CD4-positive, CD25-positive, alpha-beta regulatory T cell (primary cell): ENCODE measurements at regions not wholly inside any gene's neighbourhood (a gene's known extent, or its start where the extent isn't known, plus 50 kb on each side); places are given as distances from the start of the nearest gene placed in this dataset.
"Not testable (repeated sequence)": the region's sequence is repeated elsewhere in the genome, so short reads cannot be mapped to it uniquely, and the experiment has no call there.

Experiments used
- ATAC-seq, 2 donors: fragments of 150-1000 bp; cut with Tn5 transposase; one replicate each; pipeline ENCODE4 v1.10.0; 2021; ENCODE audit warnings: low read depth in 2 of 2, moderate number of reproducible peaks in 2 of 2, moderate library complexity in 1 of 2
- DNase-seq, 3 donors: peaks; one replicate each; pipeline versions ENCODE4 v3.0.0 to v3.0.0-alpha.2; 2012 to 2022; ENCODE audit warnings: mixed read lengths in 1 of 3
- H3K27ac ChIP-seq: one replicate; pipeline ENCODE4 v1.7.0; 2013; ENCODE audit warnings: mild to moderate bottlenecking, low read length; ENCODE audit not compliant: insufficient read depth, poor library complexity, severe bottlenecking
- H3K27me3 ChIP-seq: one replicate; pipeline ENCODE4 v1.7.0; 2013; ENCODE audit warnings: low read length; ENCODE audit not compliant: control insufficient read depth, insufficient read depth
- H3K36me3 ChIP-seq: one replicate; pipeline ENCODE4 v1.7.0; 2013; ENCODE audit warnings: mild to moderate bottlenecking, low read length, moderate library complexity; ENCODE audit not compliant: control insufficient read depth, insufficient read depth
- H3K4me1 ChIP-seq: 2 replicates; pipeline ENCODE4 v1.7.0; 2013; ENCODE audit warnings: mild to moderate bottlenecking, low read length; ENCODE audit not compliant: insufficient read depth, control insufficient read depth, poor library complexity, severe bottlenecking
- H3K4me3 ChIP-seq: one replicate; pipeline ENCODE4 v1.7.0; 2013; ENCODE audit warnings: low read depth, mild to moderate bottlenecking, low read length, moderate library complexity
- H3K9me3 ChIP-seq, 2 experiments: 1 replicate in 1 of 2; 2 replicates in 1 of 2; pipeline ENCODE4 v1.7.0; 2013; ENCODE audit warnings: low read length in 2 of 2, mild to moderate bottlenecking in 1 of 2, moderate library complexity in 1 of 2; ENCODE audit not compliant: control insufficient read depth in 2 of 2
- H3K27ac Mint-ChIP-seq, 3 donors: one replicate each; pipeline ENCODE4 v1.8.0; 2020 to 2022; ENCODE audit warnings: mild to moderate bottlenecking in 3 of 3, mixed read lengths in 3 of 3, moderate library complexity in 2 of 3
- H3K27me3 Mint-ChIP-seq: one replicate; pipeline ENCODE4 v1.8.0; 2022; ENCODE audit warnings: mild to moderate bottlenecking, mixed read lengths
- H3K36me3 Mint-ChIP-seq: one replicate; pipeline ENCODE4 v1.8.0; 2020; ENCODE audit warnings: mixed read lengths
- H3K4me1 Mint-ChIP-seq, 4 donors: one replicate each; pipeline ENCODE4 v1.8.0; 2020 to 2022; ENCODE audit warnings: mixed read lengths in 4 of 4, mild to moderate bottlenecking in 1 of 4
- H3K4me3 Mint-ChIP-seq, 4 donors: one replicate each; pipeline ENCODE4 v1.8.0; 2020 to 2022; ENCODE audit warnings: mild to moderate bottlenecking in 4 of 4, mixed read lengths in 4 of 4, moderate library complexity in 3 of 4
- H3K9me3 Mint-ChIP-seq, 7 donors: one replicate each; pipeline ENCODE4 v1.8.0; 2020 to 2022; ENCODE audit warnings: mixed read lengths in 7 of 7, mild to moderate bottlenecking in 3 of 7, moderate library complexity in 2 of 7

DNA sequence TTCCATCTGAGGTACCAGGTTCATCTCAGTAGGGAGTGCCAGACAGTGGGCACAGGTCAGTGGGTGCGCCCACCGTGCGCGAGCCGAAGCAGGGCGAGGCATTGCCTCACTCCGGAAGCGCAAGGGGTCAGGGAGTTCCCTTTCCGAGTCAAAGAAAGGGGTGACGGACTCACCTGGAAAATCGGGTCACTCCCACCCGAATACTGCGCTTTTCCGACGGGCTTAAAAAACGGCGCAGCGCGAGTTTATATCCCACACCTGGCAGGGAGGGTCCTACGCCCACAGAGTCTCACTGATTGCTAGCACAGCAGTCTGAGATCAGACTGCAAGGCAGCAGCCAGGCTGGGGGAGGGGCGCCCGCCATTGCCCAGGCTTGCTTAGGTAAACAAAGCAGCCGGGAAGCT lies 101.5 kb upstream of the POMZP3 start:
- not testable (repeated sequence) for H3K27ac ChIP-seq, H3K4me3 Mint-ChIP-seq, H3K36me3 Mint-ChIP-seq

DNA sequence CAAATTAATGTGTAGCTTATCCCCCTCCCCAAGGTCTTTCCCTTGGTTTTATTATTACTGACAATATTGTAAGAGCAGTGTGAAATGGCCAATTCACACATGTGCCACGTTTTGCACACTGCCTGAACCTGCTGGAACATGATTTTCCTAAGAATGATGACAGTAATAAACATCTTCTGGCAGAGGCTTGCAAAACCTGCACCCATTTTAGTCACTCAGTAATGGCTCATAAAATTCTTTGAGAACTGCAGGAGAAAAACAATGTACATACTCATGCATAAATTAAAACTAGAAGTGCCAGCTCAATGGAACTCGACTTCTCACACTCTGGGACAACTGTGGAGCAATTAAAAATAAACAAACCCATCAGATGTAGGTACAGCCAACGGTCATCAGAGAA lies 96.8 kb upstream of the POMZP3 start:
- not testable (repeated sequence) for H3K4me3 ChIP-seq, H3K36me3 Mint-ChIP-seq

More for the DNA sequence above, 101.5 kb upstream of the POMZP3 start:
- not testable (repeated sequence) for H3K27ac Mint-ChIP-seq, H3K4me3 ChIP-seq, H3K36me3 ChIP-seq, H3K4me1 ChIP-seq, H3K9me3 Mint-ChIP-seq, H3K4me1 Mint-ChIP-seq, H3K9me3 ChIP-seq, DNase-seq, ATAC-seq, H3K27me3 Mint-ChIP-seq, H3K27me3 ChIP-seq

DNA sequence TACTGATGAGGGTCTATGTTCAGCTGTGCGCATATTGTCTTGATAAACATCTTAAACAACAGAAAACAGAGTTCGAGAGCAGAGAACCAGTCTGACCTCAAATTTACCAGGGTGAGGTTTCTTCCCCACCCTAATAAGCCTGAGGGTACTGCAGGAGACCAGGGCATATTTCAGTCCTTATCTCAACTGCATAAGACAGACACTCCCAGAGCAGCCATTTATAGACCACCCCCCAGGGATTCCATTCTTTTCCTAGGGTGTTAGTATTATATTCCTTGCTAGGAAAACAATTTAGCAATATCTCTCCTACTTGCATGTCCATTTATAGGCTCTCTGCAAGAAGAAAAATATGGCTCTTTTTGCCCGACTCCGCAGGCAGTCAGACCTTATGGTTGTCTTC lies 89.5 kb upstream of the POMZP3 start:
- not testable (repeated sequence) for H3K4me1 Mint-ChIP-seq, ATAC-seq, H3K36me3 Mint-ChIP-seq, H3K4me3 Mint-ChIP-seq, H3K4me1 ChIP-seq, H3K27ac ChIP-seq, H3K27ac Mint-ChIP-seq, H3K9me3 ChIP-seq, DNase-seq, H3K27me3 ChIP-seq, H3K36me3 ChIP-seq, H3K4me3 ChIP-seq
- Mint-ChIP-seq H3K27me3 (peaks cover 15% of the 10 kb centered on the region), H3K9me3 (peaks cover 0 to 15% (median 3%) of the 10 kb centered on the region in 7 donors)

More for the DNA sequence above, 96.8 kb upstream of the POMZP3 start:
- H3K9me3 ChIP-seq, DNase-seq, H3K27me3 ChIP-seq, H3K4me1 Mint-ChIP-seq, H3K4me1 ChIP-seq, H3K27ac Mint-ChIP-seq, H3K9me3 Mint-ChIP-seq, H3K27ac ChIP-seq, H3K4me3 Mint-ChIP-seq, ATAC-seq, H3K36me3 ChIP-seq: not testable (repeated sequence)
- peaks cover 10% of the 10 kb centered on the region for H3K27me3 Mint-ChIP-seq

DNA sequence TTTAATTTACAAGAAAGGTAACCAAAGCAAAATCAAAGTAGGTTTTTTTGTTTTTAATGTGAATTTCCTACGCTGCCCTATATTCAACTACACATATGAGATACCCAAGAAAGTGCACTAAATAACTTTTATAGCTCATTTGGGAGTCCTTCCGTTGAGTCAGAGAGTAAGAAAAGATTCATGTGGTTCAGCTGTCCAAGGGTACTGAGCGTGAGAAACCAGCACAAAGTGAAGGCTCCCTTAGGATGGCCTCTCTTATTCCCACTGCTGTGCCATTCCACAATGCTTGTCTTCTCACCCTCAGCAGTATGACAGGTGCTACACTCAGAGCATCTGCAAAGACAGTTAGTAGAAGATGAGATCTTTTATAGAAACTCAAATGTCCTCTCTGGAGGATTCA lies 85.8 kb upstream of the POMZP3 start:
- not testable (repeated sequence) for DNase-seq, H3K27ac ChIP-seq, H3K4me3 Mint-ChIP-seq, H3K27me3 ChIP-seq, H3K36me3 ChIP-seq, ATAC-seq, H3K9me3 ChIP-seq, H3K27ac Mint-ChIP-seq, H3K4me3 ChIP-seq, H3K36me3 Mint-ChIP-seq, H3K4me1 Mint-ChIP-seq, H3K4me1 ChIP-seq, H3K27me3 Mint-ChIP-seq
- H3K9me3 Mint-ChIP-seq: peaks cover 0 to 15% (median 3%) of the 10 kb centered on the region in 7 donors

DNA sequence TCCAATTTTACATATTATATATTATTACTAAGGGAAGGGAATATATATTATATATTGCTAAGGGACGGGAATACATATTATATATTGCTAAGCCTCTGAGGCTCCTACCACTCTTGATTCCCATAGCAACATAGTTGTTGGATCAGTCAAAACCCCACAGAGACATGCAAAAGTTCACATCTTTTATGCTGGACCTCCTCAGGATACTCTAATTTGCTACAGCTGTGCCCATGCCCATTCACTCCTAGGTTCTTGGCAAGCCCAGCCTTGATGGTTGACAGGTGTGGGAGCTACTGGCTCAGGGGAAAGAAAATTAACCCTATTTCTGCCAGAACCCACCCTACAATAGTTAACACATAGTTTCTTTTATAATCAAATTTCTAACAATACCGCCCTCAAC lies 84.6 kb upstream of the POMZP3 start:
- H3K9me3 Mint-ChIP-seq: peaks cover 0 to 12% (median 4%) of the 10 kb centered on the region in 7 donors
- not testable (repeated sequence) for H3K27me3 Mint-ChIP-seq, H3K27ac Mint-ChIP-seq, DNase-seq, H3K4me1 Mint-ChIP-seq, H3K4me3 Mint-ChIP-seq, H3K27me3 ChIP-seq, H3K4me1 ChIP-seq, H3K36me3 ChIP-seq, H3K4me3 ChIP-seq, H3K9me3 ChIP-seq, ATAC-seq, H3K36me3 Mint-ChIP-seq, H3K27ac ChIP-seq

DNA sequence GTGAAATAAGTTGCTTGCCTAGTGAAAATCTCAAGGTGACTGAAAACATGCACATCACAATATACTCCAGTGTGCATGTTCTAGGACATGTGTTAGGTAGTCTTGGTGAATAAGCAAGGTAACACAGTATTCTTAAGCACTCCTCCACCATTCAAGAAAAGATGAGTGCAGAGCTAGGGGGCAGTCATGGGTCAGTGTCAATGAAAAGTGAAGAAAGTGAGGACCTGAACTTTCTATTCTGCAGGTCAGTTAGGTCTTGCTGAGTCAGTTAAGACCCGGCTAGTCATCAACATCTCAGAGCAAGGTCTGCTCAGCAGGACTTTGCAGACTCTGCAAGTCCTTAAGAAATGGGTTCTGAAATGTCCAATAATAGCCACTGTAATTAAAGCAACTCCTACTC lies 82.6 kb upstream of the POMZP3 start:
- DNase-seq, H3K4me3 ChIP-seq, H3K9me3 ChIP-seq, H3K4me3 Mint-ChIP-seq, H3K27me3 ChIP-seq, H3K36me3 Mint-ChIP-seq, H3K27ac Mint-ChIP-seq, H3K4me1 ChIP-seq, H3K4me1 Mint-ChIP-seq, H3K27ac ChIP-seq, ATAC-seq, H3K9me3 Mint-ChIP-seq, H3K27me3 Mint-ChIP-seq, H3K36me3 ChIP-seq: not testable (repeated sequence)

DNA sequence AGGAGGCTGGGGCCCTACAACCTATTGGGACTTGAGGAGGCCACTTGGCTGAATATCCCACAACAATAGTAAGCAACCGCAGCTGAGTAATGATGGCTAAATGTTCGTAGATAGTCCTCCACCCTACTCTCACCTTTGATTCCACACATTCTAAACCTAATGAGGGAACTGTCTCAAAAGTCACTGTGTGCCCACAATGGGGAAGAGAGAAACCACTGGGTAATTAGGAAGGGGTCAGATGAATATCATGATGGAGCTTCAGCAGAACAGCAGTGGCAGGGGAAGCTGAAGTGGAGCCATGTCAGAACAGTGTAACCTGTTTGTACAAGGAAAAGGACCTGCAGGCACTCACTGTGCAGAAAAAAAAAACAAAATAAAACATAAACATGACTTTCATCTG lies 81.4 kb upstream of the POMZP3 start:
- not testable (repeated sequence) for H3K4me3 ChIP-seq, H3K36me3 Mint-ChIP-seq, H3K27ac ChIP-seq, H3K27me3 ChIP-seq, H3K4me1 ChIP-seq, ATAC-seq, DNase-seq, H3K9me3 Mint-ChIP-seq, H3K36me3 ChIP-seq, H3K4me3 Mint-ChIP-seq, H3K27me3 Mint-ChIP-seq, H3K27ac Mint-ChIP-seq, H3K4me1 Mint-ChIP-seq, H3K9me3 ChIP-seq

DNA sequence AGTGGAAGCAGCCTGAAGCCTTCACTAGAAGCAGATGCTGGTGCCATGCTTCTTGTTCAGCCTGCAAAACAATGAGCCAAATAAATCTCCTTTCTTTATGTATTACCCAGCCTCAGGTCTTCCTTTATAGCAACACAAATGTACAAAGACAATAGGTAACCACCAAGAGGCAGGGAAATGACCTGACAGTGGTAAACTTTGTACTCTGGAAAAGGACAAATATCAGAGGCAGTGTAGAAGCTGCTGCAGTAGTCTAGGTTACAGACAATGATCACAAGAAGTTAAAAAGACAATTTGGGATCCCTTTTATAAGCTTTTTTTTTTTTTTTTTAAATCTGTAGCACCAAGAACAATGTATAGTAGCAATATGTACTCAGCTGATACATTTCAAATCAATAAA lies 76.7 kb upstream of the POMZP3 start:
- not testable (repeated sequence) for H3K27me3 ChIP-seq, ATAC-seq, H3K4me1 Mint-ChIP-seq, H3K9me3 Mint-ChIP-seq, H3K4me3 ChIP-seq, DNase-seq, H3K4me1 ChIP-seq, H3K27me3 Mint-ChIP-seq, H3K27ac ChIP-seq, H3K4me3 Mint-ChIP-seq, H3K9me3 ChIP-seq, H3K36me3 ChIP-seq, H3K27ac Mint-ChIP-seq, H3K36me3 Mint-ChIP-seq
